Right lobe of liver (tissue), 4 donors: ENCODE measurements at regions not wholly inside any gene's neighbourhood (a gene's known extent, or its start where the extent isn't known, plus 50 kb on each side); places are given as distances from the start of the nearest gene placed in this dataset.

Experiments used
- POLR2A ChIP-seq: fragments of 450-650 bp; IDR thresholded peaks from one replicate; pipeline ENCODE4 v1.6.1; 2017; ENCODE audit warnings: antibody characterized with exemption, mild to moderate bottlenecking
- TF ChIP-seq, protein P1 (sequence below), 4 donors: fragments of 200-600 bp in 3 of 4; fragments of 450-650 bp in 1 of 4; IDR thresholded peaks; one replicate each; pipeline versions ENCODE4 v1.5.1 to v1.8.0; 2016 to 2022; ENCODE audit warnings: antibody characterized with exemption in 4 of 4, mild to moderate bottlenecking in 2 of 4
- donor health status: DM: no; HTN: no; CAD: no.
- donor health status: DM: no; HTN: no; CAD: no.
- donor health status: DM: no; HTN: yes; CAD: no.

DNA sequence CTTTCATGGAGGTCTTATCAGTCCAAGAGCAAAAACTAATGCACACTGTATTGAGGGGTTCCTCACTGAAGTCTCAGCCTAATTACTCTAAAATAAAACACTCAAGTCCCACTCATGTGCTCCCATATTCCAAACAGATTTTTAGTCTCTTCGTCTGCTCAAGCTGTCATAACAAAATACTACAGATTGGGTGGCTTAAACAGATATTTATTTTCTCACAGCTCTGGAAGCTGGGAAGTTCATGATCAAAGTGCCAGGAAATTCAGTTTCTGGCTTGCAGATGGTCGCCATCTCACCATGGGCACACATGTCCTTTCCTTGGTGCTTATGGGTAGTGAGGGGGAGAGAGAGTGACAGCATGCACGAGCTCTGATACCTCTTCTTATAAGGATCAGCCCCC lies 147.5 kb downstream of the ANXA2 start:
- TF ChIP-seq, protein P1, sequence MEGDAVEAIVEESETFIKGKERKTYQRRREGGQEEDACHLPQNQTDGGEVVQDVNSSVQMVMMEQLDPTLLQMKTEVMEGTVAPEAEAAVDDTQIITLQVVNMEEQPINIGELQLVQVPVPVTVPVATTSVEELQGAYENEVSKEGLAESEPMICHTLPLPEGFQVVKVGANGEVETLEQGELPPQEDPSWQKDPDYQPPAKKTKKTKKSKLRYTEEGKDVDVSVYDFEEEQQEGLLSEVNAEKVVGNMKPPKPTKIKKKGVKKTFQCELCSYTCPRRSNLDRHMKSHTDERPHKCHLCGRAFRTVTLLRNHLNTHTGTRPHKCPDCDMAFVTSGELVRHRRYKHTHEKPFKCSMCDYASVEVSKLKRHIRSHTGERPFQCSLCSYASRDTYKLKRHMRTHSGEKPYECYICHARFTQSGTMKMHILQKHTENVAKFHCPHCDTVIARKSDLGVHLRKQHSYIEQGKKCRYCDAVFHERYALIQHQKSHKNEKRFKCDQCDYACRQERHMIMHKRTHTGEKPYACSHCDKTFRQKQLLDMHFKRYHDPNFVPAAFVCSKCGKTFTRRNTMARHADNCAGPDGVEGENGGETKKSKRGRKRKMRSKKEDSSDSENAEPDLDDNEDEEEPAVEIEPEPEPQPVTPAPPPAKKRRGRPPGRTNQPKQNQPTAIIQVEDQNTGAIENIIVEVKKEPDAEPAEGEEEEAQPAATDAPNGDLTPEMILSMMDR (IDR thresholded peaks at IDR 0.05), result no peak
- TF ChIP-seq POLR2A, result no peak
